Ishikawa (cell line): ENCODE measurements at regions not wholly inside any gene's neighbourhood (a gene's known extent, or its start where the extent isn't known, plus 50 kb on each side); places are given as distances from the start of the nearest gene placed in this dataset.

Experiments
- CEBPB ChIP-seq: IDR thresholded peaks from 2 replicates; pipeline ENCODE4 v1.6.1; 2012
- CREB1 ChIP-seq: IDR thresholded peaks from 2 replicates; pipeline ENCODE4 v1.6.1; 2012; ENCODE audit warnings: low read depth
- EGR1 ChIP-seq: IDR thresholded peaks from 2 replicates; pipeline ENCODE4 v1.6.1; 2012
- EP300 ChIP-seq: IDR thresholded peaks from 2 replicates; pipeline ENCODE4 v1.6.1; 2012; ENCODE audit warnings: borderline replicate concordance
- FOXM1 ChIP-seq: IDR thresholded peaks from 2 replicates; pipeline ENCODE4 v1.6.1; 2012; ENCODE audit warnings: low read depth, borderline replicate concordance
- NFIC ChIP-seq: IDR thresholded peaks from 2 replicates; pipeline ENCODE4 v1.6.1; 2012
- RAD21 ChIP-seq: IDR thresholded peaks from 2 replicates; pipeline ENCODE4 v1.6.1; 2012; ENCODE audit warnings: low read depth
- TAF1 ChIP-seq: IDR thresholded peaks from 2 replicates; pipeline ENCODE4 v1.6.1; 2012; ENCODE audit warnings: low read depth, mild to moderate bottlenecking
- TCF12 ChIP-seq: IDR thresholded peaks from 2 replicates; pipeline ENCODE4 v1.6.1; 2012; ENCODE audit warnings: low read depth
- TEAD4 ChIP-seq: IDR thresholded peaks from 2 replicates; pipeline ENCODE4 v1.6.1; 2012
- YY1 ChIP-seq: IDR thresholded peaks from 2 replicates; pipeline ENCODE4 v1.6.1; 2012; ENCODE audit warnings: low read depth
- ZBTB7A ChIP-seq: IDR thresholded peaks from 2 replicates; pipeline ENCODE4 v1.6.1; 2012; ENCODE audit warnings: low read depth
- TF ChIP-seq, protein P1 (sequence below): IDR thresholded peaks from 2 replicates; pipeline ENCODE4 v1.6.1; 2012
- TF ChIP-seq, protein P2 (sequence below): IDR thresholded peaks from 2 replicates; pipeline ENCODE4 v1.6.1; 2012; ENCODE audit warnings: low read depth, mild to moderate bottlenecking
- TF ChIP-seq, protein P3 (sequence below): IDR thresholded peaks from 2 replicates; pipeline ENCODE4 v1.6.1; 2012

DNA sequence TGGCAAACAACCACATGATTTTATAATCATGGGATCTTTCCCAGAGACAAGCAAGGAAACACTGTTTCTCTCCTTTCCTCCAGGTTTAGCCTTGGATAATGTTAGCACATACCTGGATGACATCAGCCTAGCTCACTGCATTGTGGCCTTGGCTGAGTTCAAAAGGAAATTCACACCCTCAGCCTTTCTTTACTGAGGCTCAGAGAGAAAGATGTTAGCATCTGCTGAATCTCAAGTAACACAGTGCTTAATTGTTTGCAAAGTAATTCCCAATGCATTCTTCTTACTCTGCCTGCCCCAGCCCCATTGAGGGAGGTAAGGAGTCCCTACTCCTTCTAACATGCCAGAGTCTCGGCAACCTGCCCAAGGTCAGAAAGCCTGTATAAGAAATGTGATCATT lies 432.2 kb upstream of the LMCD1 start:
- no peak for TF ChIP-seq CREB1
- TF ChIP-seq TCF12 = no peak
- TF ChIP-seq, protein P1, sequence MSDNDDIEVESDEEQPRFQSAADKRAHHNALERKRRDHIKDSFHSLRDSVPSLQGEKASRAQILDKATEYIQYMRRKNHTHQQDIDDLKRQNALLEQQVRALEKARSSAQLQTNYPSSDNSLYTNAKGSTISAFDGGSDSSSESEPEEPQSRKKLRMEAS = no peak
- TF ChIP-seq RAD21 = no peak
- no peak for TF ChIP-seq EP300
- TF ChIP-seq TEAD4 = no peak
- no peak for TF ChIP-seq ZBTB7A
- TF ChIP-seq TAF1 = no peak

GRCh38 chr3:8070011-8070410 lies 431.6 kb upstream of the LMCD1 start:
- TF ChIP-seq YY1 = no peak
- no peak for TF ChIP-seq FOXM1
- TF ChIP-seq, protein P2, sequence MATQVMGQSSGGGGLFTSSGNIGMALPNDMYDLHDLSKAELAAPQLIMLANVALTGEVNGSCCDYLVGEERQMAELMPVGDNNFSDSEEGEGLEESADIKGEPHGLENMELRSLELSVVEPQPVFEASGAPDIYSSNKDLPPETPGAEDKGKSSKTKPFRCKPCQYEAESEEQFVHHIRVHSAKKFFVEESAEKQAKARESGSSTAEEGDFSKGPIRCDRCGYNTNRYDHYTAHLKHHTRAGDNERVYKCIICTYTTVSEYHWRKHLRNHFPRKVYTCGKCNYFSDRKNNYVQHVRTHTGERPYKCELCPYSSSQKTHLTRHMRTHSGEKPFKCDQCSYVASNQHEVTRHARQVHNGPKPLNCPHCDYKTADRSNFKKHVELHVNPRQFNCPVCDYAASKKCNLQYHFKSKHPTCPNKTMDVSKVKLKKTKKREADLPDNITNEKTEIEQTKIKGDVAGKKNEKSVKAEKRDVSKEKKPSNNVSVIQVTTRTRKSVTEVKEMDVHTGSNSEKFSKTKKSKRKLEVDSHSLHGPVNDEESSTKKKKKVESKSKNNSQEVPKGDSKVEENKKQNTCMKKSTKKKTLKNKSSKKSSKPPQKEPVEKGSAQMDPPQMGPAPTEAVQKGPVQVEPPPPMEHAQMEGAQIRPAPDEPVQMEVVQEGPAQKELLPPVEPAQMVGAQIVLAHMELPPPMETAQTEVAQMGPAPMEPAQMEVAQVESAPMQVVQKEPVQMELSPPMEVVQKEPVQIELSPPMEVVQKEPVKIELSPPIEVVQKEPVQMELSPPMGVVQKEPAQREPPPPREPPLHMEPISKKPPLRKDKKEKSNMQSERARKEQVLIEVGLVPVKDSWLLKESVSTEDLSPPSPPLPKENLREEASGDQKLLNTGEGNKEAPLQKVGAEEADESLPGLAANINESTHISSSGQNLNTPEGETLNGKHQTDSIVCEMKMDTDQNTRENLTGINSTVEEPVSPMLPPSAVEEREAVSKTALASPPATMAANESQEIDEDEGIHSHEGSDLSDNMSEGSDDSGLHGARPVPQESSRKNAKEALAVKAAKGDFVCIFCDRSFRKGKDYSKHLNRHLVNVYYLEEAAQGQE = no peak
- no peak for TF ChIP-seq TAF1
- TF ChIP-seq EGR1 = no peak
- TF ChIP-seq, protein P1 = no peak
- no peak for TF ChIP-seq CREB1
- TF ChIP-seq, protein P3, sequence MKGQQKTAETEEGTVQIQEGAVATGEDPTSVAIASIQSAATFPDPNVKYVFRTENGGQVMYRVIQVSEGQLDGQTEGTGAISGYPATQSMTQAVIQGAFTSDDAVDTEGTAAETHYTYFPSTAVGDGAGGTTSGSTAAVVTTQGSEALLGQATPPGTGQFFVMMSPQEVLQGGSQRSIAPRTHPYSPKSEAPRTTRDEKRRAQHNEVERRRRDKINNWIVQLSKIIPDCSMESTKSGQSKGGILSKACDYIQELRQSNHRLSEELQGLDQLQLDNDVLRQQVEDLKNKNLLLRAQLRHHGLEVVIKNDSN = no peak
- no peak for TF ChIP-seq ZBTB7A
- TF ChIP-seq TEAD4 = no peak
- TF ChIP-seq EP300 = no peak
- no peak for TF ChIP-seq CEBPB

GRCh38 chr3:8077126-8077525 lies 424.5 kb upstream of the LMCD1 start:
- no peak for TF ChIP-seq EGR1
- TF ChIP-seq EP300 = no peak

DNA sequence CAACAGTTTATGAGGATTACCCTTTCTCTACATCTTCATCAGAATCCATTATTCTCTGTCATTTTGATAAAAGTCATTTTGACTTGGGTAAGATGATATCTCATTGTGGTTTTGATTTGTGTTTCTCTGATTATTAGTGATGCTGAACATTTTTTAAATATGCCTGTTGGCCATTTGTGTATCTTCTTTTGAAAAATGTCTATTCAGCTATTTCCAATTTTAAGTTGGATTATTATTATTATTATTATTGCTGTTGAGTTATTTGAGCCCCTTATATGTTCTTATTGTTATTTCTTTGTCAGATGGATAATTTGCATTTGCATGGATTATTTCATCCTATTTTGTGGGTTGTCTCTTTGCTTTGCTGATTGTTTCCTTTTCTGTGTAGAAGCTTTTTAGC lies 421.2 kb upstream of the LMCD1 start:
- TF ChIP-seq CREB1 = no peak
- TF ChIP-seq, protein P2 = no peak
- TF ChIP-seq FOXM1 = no peak
- no peak for TF ChIP-seq YY1
- no peak for TF ChIP-seq TCF12
- TF ChIP-seq, protein P3 = no peak
- TF ChIP-seq TEAD4 = no peak
- TF ChIP-seq NFIC = no peak
- no peak for TF ChIP-seq EP300
- TF ChIP-seq ZBTB7A = no peak
- TF ChIP-seq, protein P1 = no peak
- TF ChIP-seq RAD21 = no peak

DNA sequence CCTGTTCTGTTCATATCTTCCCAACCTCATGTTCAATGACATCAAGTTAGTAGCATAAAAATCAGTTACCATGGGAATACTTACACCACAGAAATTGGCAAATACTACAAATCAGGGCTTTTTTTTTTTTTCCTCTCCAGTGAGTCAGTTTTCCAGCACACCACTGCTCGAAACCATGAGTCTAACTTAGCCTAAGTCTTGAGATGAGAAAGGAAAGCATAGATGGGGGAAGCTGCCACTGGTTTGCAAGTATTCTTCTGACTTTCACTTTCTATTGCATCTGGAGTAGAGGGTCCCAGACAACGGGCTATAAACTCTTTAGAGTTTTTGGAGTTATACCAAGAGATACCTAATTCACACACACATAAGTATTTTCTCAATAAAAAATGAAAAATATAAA lies 416.1 kb upstream of the LMCD1 start:
- no peak for TF ChIP-seq FOXM1
- no peak for TF ChIP-seq NFIC
- no peak for TF ChIP-seq RAD21
- no peak for TF ChIP-seq EGR1
- no peak for TF ChIP-seq CREB1
- TF ChIP-seq, protein P3 = no peak
- TF ChIP-seq ZBTB7A = no peak
- TF ChIP-seq CEBPB = no peak
- TF ChIP-seq EP300 = no peak
- no peak for TF ChIP-seq TEAD4
- TF ChIP-seq, protein P2 = no peak
- TF ChIP-seq, protein P1 = no peak
